NCI-H345 treated with DMSO at 0.1 percent for 48 hours (cell line): ENCODE measurements at regions not wholly inside any gene's neighbourhood (a gene's known extent, or its start where the extent isn't known, plus 50 kb on each side); places are given as distances from the start of the nearest gene placed in this dataset.

Source experiments
- DNase-seq: peaks from one replicate; lab custom pipeline; 2025; ENCODE audit not compliant: unreplicated experiment; lab: John Stamatoyannopoulos, UW

DNA sequence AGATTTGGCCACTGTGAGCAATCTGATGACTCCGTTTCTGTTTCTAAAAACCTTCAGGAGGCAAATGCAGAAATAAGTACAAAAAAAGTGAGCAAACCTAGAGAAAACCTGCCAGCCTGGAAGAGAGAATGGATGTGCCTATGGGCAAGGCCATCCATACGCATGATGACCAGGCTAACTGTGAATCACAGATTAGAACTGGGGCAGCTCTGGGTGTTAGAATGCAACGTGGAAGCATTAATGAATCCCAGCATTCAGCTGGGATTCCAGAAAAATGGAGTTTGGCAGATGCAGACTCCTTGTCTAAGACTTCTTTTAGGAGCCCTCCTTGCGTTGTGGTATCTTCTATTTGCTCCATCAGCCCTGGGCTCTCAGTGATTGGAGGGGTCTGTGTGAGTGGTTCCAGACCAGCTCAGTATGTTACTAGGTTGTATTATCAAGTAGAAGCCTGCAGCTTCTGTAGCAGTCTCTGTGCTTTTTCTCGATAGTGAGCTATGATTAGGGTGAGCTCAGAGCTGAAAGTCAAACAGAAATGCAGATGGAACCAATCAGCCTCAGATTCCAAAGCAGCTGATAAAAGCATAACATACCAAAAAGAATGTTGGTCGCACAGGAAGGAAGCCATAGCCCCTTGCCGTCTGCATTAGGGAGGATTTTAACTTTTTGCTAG lies 154.0 kb downstream of the PSMG1 start:
- DNase-seq = no peak

DNA sequence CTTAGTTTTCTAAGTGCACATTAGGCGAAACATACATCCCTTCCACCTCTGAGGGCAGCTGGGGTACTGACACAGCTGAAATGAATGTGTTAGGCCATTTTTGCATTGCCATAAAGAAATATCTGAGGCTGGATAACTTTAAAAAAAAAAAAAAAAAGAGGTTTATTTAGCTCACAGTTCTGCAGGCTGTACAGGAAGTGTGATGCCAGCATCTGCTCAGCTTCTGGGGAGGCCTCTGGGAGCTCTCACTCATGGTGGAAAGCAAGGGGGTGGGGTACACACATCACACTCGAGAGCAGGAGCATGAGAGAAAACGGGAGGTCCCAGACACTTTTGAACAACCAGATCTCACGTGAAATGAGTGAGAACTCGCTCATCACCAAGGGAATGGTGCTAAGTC lies 158.1 kb downstream of the PSMG1 start:
- no peak for DNase-seq

DNA sequence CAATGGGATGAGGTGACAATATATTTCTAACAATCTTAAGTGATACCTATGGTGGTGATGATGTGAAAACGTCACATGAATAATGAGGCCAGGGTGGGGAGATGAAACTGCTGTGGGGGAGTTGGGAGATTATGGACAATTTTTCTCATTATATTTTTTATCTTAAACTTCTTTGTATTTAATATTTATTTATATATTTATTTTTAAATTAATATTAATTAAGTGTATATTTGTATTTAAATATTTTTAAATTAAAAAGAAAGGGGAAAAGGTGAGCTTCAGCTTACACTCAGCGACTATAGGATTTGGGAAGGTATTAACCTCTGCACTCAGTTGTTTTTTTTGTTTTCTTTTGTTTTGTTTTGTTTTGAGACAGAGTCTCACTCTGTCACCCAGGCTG lies 158.7 kb downstream of the PSMG1 start:
- no peak for DNase-seq

DNA sequence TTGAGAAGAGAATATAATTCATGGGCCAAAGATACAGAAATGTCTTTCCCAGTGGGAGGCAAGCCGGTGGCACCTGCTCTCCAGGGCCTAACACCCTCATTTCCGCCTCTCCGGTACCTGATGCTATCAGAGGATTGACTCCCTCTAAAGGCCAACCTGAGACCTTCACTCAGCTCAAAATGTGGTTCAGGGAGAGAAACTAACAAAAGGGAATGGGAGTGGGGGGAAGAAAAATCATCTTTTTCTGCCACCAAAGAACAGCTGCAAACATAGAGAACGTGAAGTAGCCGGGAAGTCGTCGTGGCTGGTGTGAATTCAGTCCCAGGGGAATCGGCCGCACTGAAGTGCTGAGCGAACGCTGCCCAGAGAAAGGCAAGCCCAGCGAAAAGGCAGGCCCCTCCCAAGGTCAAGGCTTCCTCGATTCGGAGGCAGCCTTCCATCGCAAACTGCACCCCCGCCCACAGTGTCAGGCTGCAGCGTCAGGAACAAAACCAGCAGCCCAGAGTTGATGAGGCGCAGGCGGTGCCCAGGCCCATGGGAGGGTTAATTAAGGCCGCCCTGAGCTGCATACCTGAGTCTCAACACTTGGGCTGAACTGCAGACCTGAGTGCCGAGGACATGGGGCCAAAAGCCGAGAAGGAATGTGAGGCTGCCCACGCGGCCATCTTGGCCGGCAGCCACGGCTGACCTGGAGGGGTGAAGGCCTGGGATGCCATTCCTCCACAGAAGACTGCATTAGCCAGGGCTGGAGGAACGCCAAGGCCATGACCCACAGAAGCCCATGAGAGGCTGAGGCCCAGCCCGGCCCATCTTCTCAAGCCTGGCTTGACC lies 160.2 kb downstream of the PSMG1 start:
- no peak for DNase-seq

DNA sequence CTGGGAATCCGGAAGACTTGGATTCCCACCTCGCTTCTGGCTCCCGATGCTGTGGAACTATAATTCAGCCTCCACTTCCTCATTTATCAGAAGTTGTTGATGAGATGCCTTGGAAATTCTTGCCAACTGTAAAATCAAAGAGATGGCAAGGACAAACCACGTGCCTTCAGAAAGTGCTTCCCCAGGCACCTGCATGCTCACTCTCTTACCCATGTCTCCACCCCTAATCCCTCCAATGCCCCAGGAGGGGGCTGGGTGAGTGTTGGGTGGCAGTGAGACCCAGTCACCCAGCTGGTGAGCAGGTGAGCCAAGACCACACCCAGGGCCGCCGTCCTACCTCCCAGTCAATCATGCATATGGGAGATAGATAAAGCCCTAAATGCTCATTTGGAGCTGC lies 160.8 kb downstream of the PSMG1 start:
- peak; percentile 91 for DNase-seq

DNA sequence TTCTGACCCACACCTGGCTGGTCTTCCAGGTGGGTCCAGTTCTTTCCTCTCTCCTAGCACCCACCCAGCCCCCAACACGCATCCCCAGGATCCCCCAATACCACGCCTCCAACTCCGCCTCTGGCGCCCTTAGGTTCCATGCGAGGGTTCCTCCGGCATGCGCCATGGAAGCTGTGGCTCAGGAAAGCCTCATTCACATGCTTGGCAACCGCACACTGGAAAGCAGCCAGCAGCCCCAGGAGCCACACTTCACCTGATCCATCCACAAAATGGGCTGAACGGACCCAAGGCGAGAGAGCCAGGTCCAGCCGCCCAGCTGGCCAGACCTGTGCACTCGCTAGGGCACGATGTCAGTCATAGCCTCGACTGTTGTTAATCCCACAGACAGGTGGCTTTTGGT lies 161.2 kb downstream of the PSMG1 start:
- DNase-seq = no peak

DNA sequence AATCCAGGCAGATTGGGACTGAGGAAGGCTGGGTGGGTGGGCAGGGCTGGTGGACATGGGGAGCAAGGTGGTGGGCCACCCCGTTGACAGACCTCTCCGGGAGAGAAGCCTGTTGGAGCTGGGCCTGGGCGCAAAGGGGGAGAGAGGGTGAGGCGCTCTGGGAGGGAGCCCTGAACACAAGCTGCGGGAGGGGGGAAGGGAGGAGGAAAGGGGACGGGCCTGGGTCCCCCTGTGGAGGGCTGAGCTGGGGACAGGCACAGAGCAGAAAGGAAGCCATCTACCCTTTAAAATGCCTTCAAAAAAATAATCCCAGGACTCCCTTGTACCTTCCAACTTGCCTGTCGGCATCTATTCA lies 161.8 kb downstream of the PSMG1 start:
- DNase-seq = no peak

DNA sequence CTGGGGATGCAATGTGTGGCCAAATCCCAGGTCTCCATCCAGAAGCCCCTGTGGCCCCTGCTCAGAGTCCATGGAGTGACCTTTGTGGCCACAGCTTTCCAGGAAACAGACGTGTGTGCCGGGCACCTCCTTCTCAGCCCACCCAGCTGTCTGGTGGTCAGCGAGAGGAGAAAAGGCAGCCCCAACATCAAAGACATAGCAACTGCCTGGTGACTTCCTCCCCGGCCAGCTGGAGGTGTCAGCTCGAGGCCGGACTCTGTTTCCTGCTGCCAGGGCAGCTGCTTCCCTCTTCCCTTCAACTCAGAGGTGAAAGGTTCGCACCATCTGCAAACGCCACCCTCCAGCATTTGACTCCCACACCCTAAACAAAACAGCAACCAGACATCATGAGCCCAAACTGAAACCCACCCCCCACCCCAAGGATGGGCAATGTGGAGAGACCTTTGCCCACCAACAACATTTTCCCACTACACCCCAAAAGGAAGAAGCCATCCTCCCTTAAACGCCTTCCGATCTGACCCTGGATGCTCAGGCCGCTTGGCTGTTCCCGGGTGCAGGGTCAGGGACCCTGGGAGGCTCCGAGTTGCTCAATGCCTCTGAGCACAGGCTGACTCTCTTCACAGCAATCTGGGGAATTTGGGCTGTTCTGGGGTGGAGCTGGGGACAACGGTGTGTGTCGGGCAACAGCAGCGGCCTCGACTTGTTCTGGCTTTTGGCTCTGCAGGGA lies 162.3 kb downstream of the PSMG1 start:
- DNase-seq = no peak

DNA sequence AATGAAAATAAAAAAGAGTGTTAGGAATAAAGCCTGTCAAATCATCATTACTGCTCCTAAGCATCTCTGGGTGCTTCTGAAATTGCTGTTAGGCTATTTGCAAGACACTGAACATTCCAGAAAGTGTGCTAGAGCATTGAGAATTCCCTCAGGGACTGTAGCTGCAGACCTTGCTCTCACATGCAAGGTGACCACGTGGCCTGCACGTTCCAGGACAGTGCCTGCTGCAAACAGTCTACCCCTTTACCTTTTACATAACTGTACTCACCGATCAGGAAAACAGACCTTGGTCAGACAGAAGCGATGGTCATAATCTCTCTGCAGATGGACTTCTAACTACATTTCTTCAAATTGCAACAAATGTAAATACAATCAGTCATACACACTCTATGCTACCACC lies 164.5 kb downstream of the PSMG1 start:
- no peak for DNase-seq

DNA sequence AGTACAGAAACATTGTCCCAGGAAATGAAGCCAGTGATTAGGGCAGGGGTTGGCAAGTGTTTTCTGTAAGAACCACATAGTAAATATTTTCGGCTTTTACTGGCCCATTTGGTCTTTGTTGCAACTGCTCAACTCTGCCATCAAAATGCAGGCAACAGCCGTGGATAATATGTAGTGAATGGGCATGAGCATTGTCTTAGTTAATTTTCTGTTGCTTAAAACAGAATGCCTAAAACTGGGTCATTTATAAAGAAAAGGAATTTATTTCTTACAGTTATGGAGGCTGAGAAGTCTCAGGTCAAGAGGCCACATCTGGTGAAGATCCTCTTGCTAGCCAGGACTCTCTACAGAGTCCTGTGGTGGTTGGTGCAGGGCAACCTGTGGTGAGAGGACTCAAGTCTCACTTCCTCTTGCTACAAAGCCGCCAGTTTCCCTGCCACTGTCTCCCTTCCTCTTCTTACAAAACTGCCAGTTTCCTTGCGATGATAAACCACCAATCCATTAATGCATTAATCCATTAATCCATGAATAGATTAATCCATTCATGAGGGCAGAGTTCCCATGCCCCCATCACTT lies 166.4 kb downstream of the PSMG1 start:
- DNase-seq = no peak

DNA sequence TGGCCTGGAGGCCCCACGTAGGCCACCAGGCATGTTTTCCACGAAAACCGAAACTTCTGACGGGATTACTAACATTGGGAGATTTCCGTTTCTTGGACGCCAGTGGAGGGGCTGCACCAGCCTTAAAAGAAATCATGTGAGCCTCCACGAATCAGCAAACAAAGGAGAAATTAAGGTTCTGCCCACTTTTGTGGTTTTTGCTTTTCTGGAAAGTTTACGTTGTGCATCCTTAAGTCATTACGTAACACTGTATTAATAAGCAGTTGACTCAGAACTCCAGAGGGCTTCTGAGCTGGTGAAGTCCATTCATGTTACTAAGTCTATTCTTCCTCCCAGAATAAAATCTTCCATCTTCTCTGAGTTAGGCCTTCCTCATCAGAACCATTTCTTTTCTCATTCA lies 168.5 kb downstream of the PSMG1 start:
- DNase-seq = no peak

DNA sequence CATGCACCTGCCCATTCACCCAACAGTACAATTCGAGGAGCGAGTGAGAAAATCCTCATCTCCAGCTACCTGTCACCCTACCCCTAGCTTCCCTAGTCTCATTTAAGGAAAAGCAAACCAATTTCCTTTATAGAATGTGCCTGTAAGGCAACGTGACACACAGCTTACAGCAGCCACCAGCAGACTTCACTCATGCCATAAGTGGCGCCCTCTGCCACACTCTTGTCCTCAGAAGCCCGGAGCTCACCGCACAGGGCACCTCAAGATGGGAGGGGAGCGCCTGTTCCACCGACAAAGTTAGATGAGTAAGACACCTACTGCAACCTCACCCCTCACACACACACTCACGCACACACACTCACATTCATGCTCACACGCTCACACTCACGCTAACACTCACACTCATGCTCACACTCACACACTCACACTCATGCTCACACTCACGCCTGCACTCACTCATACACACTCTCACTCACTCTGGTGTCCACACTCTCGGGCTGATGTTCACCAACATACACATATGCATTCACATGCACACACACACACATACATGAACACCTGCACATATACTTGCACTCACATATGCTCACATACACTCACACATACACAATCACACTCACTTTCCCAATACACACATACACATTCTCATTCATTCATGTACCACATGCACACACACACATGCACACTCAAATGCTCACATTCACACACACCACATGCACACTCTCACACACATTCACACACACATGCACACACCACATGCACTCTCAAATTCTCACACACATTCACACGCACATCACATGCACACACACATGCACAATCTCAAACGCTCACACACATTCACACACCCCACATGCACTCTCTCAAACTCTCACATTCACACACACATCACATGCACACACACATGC lies 170.7 kb downstream of the PSMG1 start:
- DNase-seq = no peak

DNA sequence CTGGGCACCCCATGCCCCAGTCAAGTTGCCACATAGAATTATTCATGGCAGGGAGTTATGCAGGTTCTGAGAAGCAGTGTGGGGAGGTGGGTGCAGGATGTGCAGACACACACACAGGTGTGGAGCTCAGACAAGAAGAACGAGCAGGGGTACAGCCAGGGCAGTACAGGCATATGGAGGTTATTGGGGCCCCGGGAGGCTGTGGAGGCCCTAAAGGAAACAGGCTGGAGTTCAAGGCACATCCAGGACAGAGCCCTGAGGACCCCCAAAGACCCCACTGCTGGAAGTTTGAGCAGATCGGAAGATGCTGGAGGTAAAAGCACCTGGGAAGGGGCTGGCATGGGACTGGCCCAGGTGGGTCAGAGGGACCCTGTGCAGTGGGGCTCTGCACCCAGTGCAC lies 171.3 kb downstream of the PSMG1 start:
- no peak for DNase-seq

DNA sequence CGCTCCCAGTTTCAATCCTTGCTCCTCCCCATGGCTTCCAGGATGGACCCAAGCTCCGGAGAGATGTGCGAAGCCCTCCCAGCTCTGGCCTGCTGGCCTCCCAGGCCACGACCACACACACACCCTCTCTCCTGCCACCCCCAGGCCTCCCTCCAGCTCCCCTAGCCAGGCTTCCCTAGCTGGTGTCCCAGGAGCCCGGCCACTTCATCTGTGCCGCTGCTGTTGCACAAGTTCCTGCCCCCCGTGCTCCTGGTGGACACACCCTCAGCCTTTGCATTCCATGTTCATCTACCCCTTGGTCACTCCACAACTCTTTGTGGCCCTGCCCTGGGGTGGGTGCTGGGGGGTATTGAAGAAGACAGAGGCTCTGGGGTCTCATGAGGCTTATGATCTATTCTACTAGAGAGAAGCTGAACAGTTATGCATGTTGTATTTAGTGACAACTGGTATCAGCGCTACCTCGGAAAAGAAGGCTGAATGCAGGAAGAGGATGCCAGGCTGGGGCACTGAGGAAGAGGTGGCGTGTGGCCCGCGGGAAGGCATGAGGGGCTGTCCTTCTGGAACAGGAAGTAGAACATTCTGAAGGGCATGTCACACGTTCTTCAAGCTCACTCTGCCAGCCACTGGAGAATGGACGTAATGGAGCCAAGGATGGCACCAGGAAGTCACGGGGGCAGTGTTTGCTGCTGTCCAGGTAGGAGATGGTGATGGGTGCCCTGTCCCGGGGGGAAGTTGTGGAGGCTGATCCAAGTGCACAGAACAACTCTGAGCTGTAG lies 172.4 kb downstream of the PSMG1 start:
- no peak for DNase-seq

DNA sequence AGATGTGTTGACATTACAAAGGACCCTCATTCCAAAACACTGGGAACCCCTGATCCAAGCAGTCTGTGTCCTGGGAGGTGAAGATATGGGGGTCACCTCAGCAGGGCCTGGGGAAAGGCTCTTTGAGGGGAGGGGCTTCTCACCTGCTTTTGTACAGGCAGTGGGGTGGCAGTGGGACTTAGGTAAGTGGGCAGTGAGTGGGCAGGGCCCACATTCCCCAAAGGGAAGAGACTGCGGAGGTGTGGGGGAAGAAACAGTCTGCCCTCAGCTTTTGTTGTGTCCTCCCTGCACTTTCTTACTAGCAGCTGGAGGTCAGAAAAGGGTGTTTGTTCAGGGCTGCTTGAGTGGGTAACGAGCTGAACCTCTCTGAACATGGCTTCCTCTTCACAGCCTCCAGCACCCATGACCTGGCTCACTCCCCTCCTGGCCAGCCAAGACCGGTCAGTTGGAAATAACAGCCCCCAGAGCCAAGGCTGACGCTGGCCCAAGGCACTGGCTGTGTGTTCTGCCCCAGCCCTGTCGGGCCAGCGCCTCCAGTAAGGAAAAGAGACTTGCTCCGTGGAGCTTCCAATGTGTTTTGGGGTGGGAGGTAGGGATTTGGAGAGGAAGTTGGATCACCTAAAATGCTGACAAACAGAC lies 173.5 kb downstream of the PSMG1 start:
- DNase-seq = no peak

DNA sequence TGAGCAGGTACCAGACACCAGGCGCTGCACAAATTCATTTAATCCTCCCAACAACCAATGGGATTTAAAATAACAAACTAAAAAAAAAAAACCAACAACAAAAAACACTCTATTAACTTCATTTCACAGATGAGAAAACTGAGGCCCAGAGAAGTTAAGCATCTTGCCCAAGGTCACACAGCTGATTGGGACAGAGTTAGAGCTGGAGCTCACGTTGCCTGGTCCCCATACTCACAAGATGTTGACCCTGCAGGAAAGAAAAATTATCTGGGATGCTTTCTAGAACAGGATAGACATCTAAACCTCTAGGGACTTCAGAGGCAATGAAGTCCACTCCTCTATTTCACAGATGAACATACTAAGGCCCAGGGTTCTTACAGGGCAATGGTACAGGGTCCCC lies 175.3 kb downstream of the PSMG1 start:
- no peak for DNase-seq

DNA sequence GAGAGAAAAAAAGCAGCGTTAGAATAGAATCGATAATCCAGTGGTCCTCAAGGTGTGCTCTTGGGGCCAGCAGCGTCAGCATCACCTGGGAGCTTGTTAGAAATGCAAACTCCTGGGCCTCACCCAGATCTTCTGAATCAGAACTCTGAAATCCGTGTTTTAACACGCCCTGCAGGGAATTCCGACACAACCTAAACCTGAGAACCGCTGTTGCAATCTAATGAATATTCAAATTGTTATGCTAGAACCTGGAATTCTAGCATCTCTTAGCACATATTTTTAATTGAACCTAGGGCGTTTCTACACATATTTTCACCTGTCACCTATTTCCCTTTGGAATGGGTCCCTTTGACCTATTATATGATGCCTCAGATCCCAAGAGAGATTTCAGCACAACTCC lies 175.7 kb downstream of the PSMG1 start:
- no peak for DNase-seq

DNA sequence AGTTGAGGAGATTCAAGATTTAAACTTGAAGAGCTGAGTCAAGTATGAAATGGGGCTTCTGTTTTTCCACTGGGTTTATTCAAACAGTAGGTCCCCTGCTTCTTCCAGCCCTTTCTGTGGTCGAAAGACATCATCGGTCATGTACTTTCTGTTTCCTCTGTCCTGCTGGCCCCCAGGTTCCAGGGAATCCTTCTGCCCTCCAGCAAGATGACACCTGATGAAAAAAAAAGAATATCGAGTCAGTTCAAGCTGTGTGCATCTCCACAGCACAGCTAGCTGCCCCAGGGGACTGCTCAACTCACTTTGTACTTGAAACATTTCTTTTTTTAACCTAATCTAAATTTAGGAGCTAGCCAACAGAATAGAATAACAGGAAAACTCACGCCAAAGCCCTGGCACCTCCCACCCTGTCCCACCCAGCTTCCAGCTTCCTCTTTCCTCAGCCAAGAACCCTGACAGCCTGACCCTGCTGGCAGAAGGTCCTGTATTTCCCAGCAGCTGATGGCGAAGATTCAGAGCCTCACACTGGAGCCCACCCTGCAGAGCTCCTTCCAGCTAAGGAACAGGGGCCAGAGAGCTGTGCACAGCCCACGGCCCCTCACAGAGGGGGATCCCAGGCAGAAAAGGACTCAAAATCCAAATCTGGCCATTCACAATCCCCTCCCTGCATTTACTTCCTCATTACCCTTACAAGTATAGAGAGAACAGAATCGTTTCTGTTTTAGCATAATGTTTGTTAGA lies 176.5 kb downstream of the PSMG1 start:
- no peak for DNase-seq

DNA sequence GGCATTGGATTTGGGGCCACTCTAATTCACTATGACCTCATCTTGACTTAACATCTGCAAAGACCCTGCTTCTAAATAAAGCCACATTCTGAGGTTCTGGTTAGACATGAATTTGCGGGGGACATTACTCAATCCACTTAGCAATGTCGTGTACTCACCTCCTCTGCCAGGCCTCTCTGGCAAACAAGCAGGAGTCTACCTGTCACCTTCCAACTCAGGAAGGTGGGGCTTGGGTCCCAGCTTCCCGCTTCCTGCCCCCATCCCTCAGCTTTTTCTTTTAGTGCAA lies 177.8 kb downstream of the PSMG1 start:
- no peak for DNase-seq
